DMS153 treated with DMSO at 0.1 percent for 48 hours (cell line): ENCODE measurements at regions not wholly inside any gene's neighbourhood (a gene's known extent, or its start where the extent isn't known, plus 50 kb on each side); places are given as distances from the start of the nearest gene placed in this dataset.

Source experiments
- DNase-seq: peaks from one replicate; lab custom pipeline; 2025; ENCODE audit not compliant: unreplicated experiment; lab: John Stamatoyannopoulos, UW

- no peak for DNase-seq
These were observed 527.7 kb downstream of the SLC16A7 start for GRCh38 chr12:60123557-60123956.

- DNase-seq, result no peak
These were observed 541.7 kb downstream of the SLC16A7 start for GRCh38 chr12:60137513-60137912.

- no peak for DNase-seq
These were observed 542.7 kb downstream of the SLC16A7 start for GRCh38 chr12:60138526-60138925.

- no peak for DNase-seq
These were observed 548.6 kb downstream of the SLC16A7 start for GRCh38 chr12:60144395-60144794.

GRCh38 chr12:60148109-60148508 is 552.3 kb downstream of the SLC16A7 start:
- no peak for DNase-seq

- DNase-seq, result no peak
These were observed 553.0 kb downstream of the SLC16A7 start for GRCh38 chr12:60148831-60149230.

- no peak for DNase-seq
These were observed 556.9 kb downstream of the SLC16A7 start for GRCh38 chr12:60152756-60153155.

- DNase-seq, result no peak
These were observed 563.9 kb downstream of the SLC16A7 start for GRCh38 chr12:60159761-60160160.

- DNase-seq, result no peak
These were observed 567.3 kb downstream of the SLC16A7 start for GRCh38 chr12:60162988-60163720.

GRCh38 chr12:60165781-60166180 is 570.0 kb downstream of the SLC16A7 start:
- DNase-seq, result no peak

- DNase-seq, result no peak
These were observed 572.6 kb downstream of the SLC16A7 start for GRCh38 chr12:60168441-60168840.

GRCh38 chr12:60169904-60170303 is 574.1 kb downstream of the SLC16A7 start:
- no peak for DNase-seq

- DNase-seq, result no peak
These were observed 576.7 kb downstream of the SLC16A7 start for GRCh38 chr12:60172266-60173211.

- DNase-seq, result no peak
These were observed 577.7 kb downstream of the SLC16A7 start for GRCh38 chr12:60173224-60174170.

- DNase-seq, result no peak
These were observed 578.6 kb downstream of the SLC16A7 start for GRCh38 chr12:60174476-60174875.

- no peak for DNase-seq
These were observed 579.1 kb downstream of the SLC16A7 start for GRCh38 chr12:60174941-60175340.

GRCh38 chr12:60176891-60177290 is 581.1 kb downstream of the SLC16A7 start:
- DNase-seq, result no peak

- DNase-seq, result no peak
These were observed 584.5 kb downstream of the SLC16A7 start for GRCh38 chr12:60180298-60180697.

- DNase-seq, result no peak
These were observed 586.5 kb downstream of the SLC16A7 start for GRCh38 chr12:60182354-60182753.

- DNase-seq, result no peak
These were observed 588.3 kb downstream of the SLC16A7 start for GRCh38 chr12:60184096-60184495.

- no peak for DNase-seq
These were observed 589.2 kb downstream of the SLC16A7 start for GRCh38 chr12:60185060-60185459.
